Neuronal stem cell (in vitro differentiated cells): ENCODE measurements at regions not wholly inside any gene's neighbourhood (a gene's known extent, or its start where the extent isn't known, plus 50 kb on each side); places are given as distances from the start of the nearest gene placed in this dataset.

Experiments used
- DNase-seq: peaks from one replicate; pipeline ENCODE4 v3.0.0-alpha.2; 2013; ENCODE audit warnings: low spot score
- H2AFZ ChIP-seq: one replicate; pipeline ENCODE4 v1.6.1; 2013; ENCODE audit warnings: mild to moderate bottlenecking, low read length, inconsistent platforms
- H2AK5ac ChIP-seq: 2 replicates; pipeline ENCODE4 v1.6.1; 2013; ENCODE audit warnings: low read depth, mild to moderate bottlenecking, inconsistent platforms, low read length, moderate library complexity, mixed read lengths
- H2BK120ac ChIP-seq: 2 replicates; pipeline ENCODE4 v1.6.1; 2013; ENCODE audit warnings: low read depth, mild to moderate bottlenecking, inconsistent platforms, low read length, moderate library complexity, mixed read lengths
- H2BK12ac ChIP-seq: one replicate; pipeline ENCODE4 v1.6.1; 2013; ENCODE audit warnings: low read length, inconsistent platforms
- H2BK15ac ChIP-seq: 2 replicates; pipeline ENCODE4 v1.6.1; 2013; ENCODE audit warnings: mild to moderate bottlenecking, low read length, inconsistent platforms, mixed read lengths
- H2BK5ac ChIP-seq: one replicate; pipeline ENCODE4 v1.6.1; 2013; ENCODE audit warnings: inconsistent platforms, mild to moderate bottlenecking, low read length, moderate library complexity
- H3K14ac ChIP-seq: one replicate; pipeline ENCODE4 v1.6.1; 2013; ENCODE audit warnings: low read length, inconsistent platforms
- H3K18ac ChIP-seq: 2 replicates; pipeline ENCODE4 v1.6.1; 2013; ENCODE audit warnings: low read length, inconsistent platforms
- H3K23ac ChIP-seq: 2 replicates; pipeline ENCODE4 v1.6.1; 2013; ENCODE audit warnings: low read depth, mild to moderate bottlenecking, mixed read lengths, low read length, inconsistent platforms; ENCODE audit not compliant: poor library complexity
- H3K27ac ChIP-seq: replicated peaks from 3 replicates; pipeline ENCODE4 v1.5.1; 2013; ENCODE audit warnings: low read length, inconsistent platforms
- H3K27me3 ChIP-seq, 3 experiments: 2 replicates each; pipeline ENCODE4 v1.6.1; 2013; ENCODE audit warnings: low read length in 3 of 3, mild to moderate bottlenecking in 2 of 3, inconsistent platforms in 1 of 3, low read depth in 1 of 3, mixed read lengths in 1 of 3, moderate library complexity in 1 of 3; ENCODE audit not compliant: control insufficient read depth in 3 of 3, insufficient read depth in 3 of 3
- H3K36me3 ChIP-seq, 2 donors: replicated peaks in 1 of 2; 2 replicates each; pipeline ENCODE4 v1.6.1; 2013; ENCODE audit warnings: low read length in 2 of 2; ENCODE audit not compliant: control insufficient read depth in 2 of 2, insufficient read depth in 2 of 2
- H3K4ac ChIP-seq: 2 replicates; pipeline ENCODE4 v1.6.1; 2013; ENCODE audit warnings: inconsistent platforms, mild to moderate bottlenecking, low read length, moderate library complexity
- H3K4me1 ChIP-seq, 2 donors: 1 replicate in 1 of 2; 2 replicates in 1 of 2; pipeline ENCODE4 v1.6.1; 2013; ENCODE audit warnings: low read length in 2 of 2, low read depth in 1 of 2; ENCODE audit not compliant: control insufficient read depth in 2 of 2, insufficient read depth in 1 of 2
- H3K4me2 ChIP-seq: one replicate; pipeline ENCODE4 v1.6.1; 2013; ENCODE audit warnings: mild to moderate bottlenecking, low read length, inconsistent platforms; ENCODE audit not compliant: insufficient read depth, poor library complexity, severe bottlenecking
- H3K4me3 ChIP-seq, 2 donors: 2 replicates each; pipeline ENCODE4 v1.5.1; 2013; ENCODE audit warnings: low read length in 2 of 2, mild to moderate bottlenecking in 2 of 2, inconsistent platforms in 1 of 2, moderate library complexity in 1 of 2
- H3K79me1 ChIP-seq: one replicate; pipeline ENCODE4 v1.6.1; 2013; ENCODE audit warnings: low read depth, mild to moderate bottlenecking, inconsistent platforms, low read length, moderate library complexity
- H3K9ac ChIP-seq: one replicate; pipeline ENCODE4 v1.6.1; 2013; ENCODE audit warnings: mild to moderate bottlenecking, low read depth, low read length, inconsistent platforms; ENCODE audit not compliant: poor library complexity
- H3K9me3 ChIP-seq, 2 donors: replicated peaks in 1 of 2; 2 replicates each; pipeline versions ENCODE3 to v1.6.1; 2013; ENCODE audit warnings: low read length in 2 of 2, mild to moderate bottlenecking in 2 of 2, inconsistent platforms in 1 of 2, low read depth in 1 of 2, mixed read lengths in 1 of 2, moderate library complexity in 1 of 2; ENCODE audit not compliant: control insufficient read depth in 2 of 2, insufficient read depth in 1 of 2
- H4K8ac ChIP-seq: one replicate; pipeline ENCODE4 v1.6.1; 2013; ENCODE audit warnings: low read depth, mild to moderate bottlenecking, inconsistent platforms, low read length, moderate library complexity
- H4K91ac ChIP-seq: one replicate; pipeline ENCODE4 v1.6.1; 2013; ENCODE audit warnings: low read length, low read depth, mild to moderate bottlenecking, inconsistent platforms; ENCODE audit not compliant: poor library complexity
- WGBS, 2 donors: extraction: QIAGEN DNeasy Blood & Tissue Kit; methylation state at CpG; one replicate each; pipeline ENCODE4 v1.1.7; 2013; ENCODE audit warnings: missing lambda C conversion rate in 2 of 2, mixed read lengths in 1 of 2; ENCODE audit not compliant: insufficient read length in 2 of 2, insufficient replicate concordance in 1 of 2; ENCODE audit errors: extremely low coverage in 2 of 2; 5-methylcytosine and 5-hydroxymethylcytosine counted together

GRCh38 chr16:59202233-59202862 lies 468.2 kb upstream of the GOT2 start:
- Histone ChIP-seq H3K4me1 (peaks cover 0 to 1% of the 10 kb centered on the region in 2 donors), H2BK5ac (no peak overlapping the region), H3K9me3 (no peaks in the 10 kb centered on the region), H3K4ac (no peak overlapping the region), H3K27ac (no peak overlapping the region), H3K79me1 (no peaks in the 10 kb centered on the region), H3K27me3 (no peaks in the 10 kb centered on the region), H3K36me3 (no peaks in the 10 kb centered on the region), H2BK15ac (no peak overlapping the region), H4K91ac (no peak overlapping the region), H2BK120ac (no peak overlapping the region), H4K8ac (no peak overlapping the region), H3K14ac (no peak overlapping the region), H3K9ac (no peak overlapping the region), H3K23ac (no peak overlapping the region), H2BK12ac (no peak overlapping the region), H2AFZ (no peak overlapping the region), H3K4me3 (no peak overlapping the region), H2AK5ac (no peak overlapping the region), H3K4me2 (no peak overlapping the region), H3K18ac (no peak overlapping the region)
- WGBS, 2 donors = no CpG with 5 or more reads among the region's 5 CpGs
- no peak for DNase-seq

- no peak overlapping the region for H4K91ac ChIP-seq
- no peak overlapping the region for H2AK5ac ChIP-seq
- no peak overlapping the region for H3K18ac ChIP-seq
- no peaks in the 10 kb centered on the region for H3K27me3 ChIP-seq
- H3K27ac ChIP-seq = no peak overlapping the region
- no peak overlapping the region for H2BK15ac ChIP-seq
- H2BK5ac ChIP-seq = no peak overlapping the region
- H3K36me3 ChIP-seq = no peaks in the 10 kb centered on the region
- no peak overlapping the region for H4K8ac ChIP-seq
- H3K4me1 ChIP-seq = peaks cover 0 to 1% of the 10 kb centered on the region in 2 donors
- H3K4ac ChIP-seq = no peak overlapping the region
- no peak for DNase-seq
- no peak overlapping the region for H3K4me3 ChIP-seq
- H2BK12ac ChIP-seq = no peak overlapping the region
- H2BK120ac ChIP-seq = no peak overlapping the region
- H2AFZ ChIP-seq = no peak overlapping the region
- no peak overlapping the region for H3K9ac ChIP-seq
- no peak overlapping the region for H3K4me2 ChIP-seq
- H3K9me3 ChIP-seq = no peaks in the 10 kb centered on the region
- H3K23ac ChIP-seq = no peak overlapping the region
- no peaks in the 10 kb centered on the region for H3K79me1 ChIP-seq
- no CpG with 5 or more reads among the region's 1 CpG for WGBS, 2 donors
- no peak overlapping the region for H3K14ac ChIP-seq
Measured at GRCh38 chr16:59201821-59202220, 467.7 kb upstream of the GOT2 start.

- no peak overlapping the region for H2AK5ac ChIP-seq
- no peak overlapping the region for H3K14ac ChIP-seq
- H3K4ac ChIP-seq = no peak overlapping the region
- no peak overlapping the region for H4K91ac ChIP-seq
- H2BK12ac ChIP-seq = no peak overlapping the region
- H3K27ac ChIP-seq = no peak overlapping the region
- no peak overlapping the region for H3K4me2 ChIP-seq
- H3K4me3 ChIP-seq = no peak overlapping the region
- H3K23ac ChIP-seq = no peak overlapping the region
- no peaks in the 10 kb centered on the region for H3K27me3 ChIP-seq
- no peaks in the 10 kb centered on the region for H3K9me3 ChIP-seq
- no peak overlapping the region for H3K18ac ChIP-seq
- no peaks in the 10 kb centered on the region for H3K36me3 ChIP-seq
- no peak overlapping the region for H2BK120ac ChIP-seq
- no peak overlapping the region for H2BK5ac ChIP-seq
- no peaks in the 10 kb centered on the region for H3K79me1 ChIP-seq
- H2BK15ac ChIP-seq = no peak overlapping the region
- no peak overlapping the region for H4K8ac ChIP-seq
- no CpG with 5 or more reads among the region's 2 CpGs for WGBS, 2 donors
- no peak overlapping the region for H3K9ac ChIP-seq
- no peak overlapping the region for H2AFZ ChIP-seq
- DNase-seq = no peak
- H3K4me1 ChIP-seq = peaks cover 0 to 1% of the 10 kb centered on the region in 2 donors
Measured at GRCh38 chr16:59201160-59201559, 467.0 kb upstream of the GOT2 start.

- no peaks in the 10 kb centered on the region for H3K79me1 ChIP-seq
- no peak overlapping the region for H2BK12ac ChIP-seq
- no peak overlapping the region for H3K27ac ChIP-seq
- no peak overlapping the region for H3K4me2 ChIP-seq
- no peak overlapping the region for H3K4ac ChIP-seq
- peaks cover 0 to 1% of the 10 kb centered on the region in 2 donors for H3K4me1 ChIP-seq
- no peak overlapping the region for H3K18ac ChIP-seq
- no peak overlapping the region for H4K8ac ChIP-seq
- no peak overlapping the region for H2BK5ac ChIP-seq
- no peak overlapping the region for H2BK120ac ChIP-seq
- H3K23ac ChIP-seq = no peak overlapping the region
- no peak overlapping the region for H2BK15ac ChIP-seq
- H3K36me3 ChIP-seq = no peaks in the 10 kb centered on the region
- no peaks in the 10 kb centered on the region for H3K27me3 ChIP-seq
- no peak overlapping the region for H4K91ac ChIP-seq
- H2AFZ ChIP-seq = no peak overlapping the region
- no peak overlapping the region for H2AK5ac ChIP-seq
- no peak overlapping the region for H3K14ac ChIP-seq
- WGBS, 2 donors = no CpG with 5 or more reads among the region's 3 CpGs
- DNase-seq = no peak
- H3K9ac ChIP-seq = no peak overlapping the region
- H3K9me3 ChIP-seq = no peaks in the 10 kb centered on the region
- no peak overlapping the region for H3K4me3 ChIP-seq
Measured at GRCh38 chr16:59198487-59198886, 464.4 kb upstream of the GOT2 start.
